Natural killer cell (primary cell): ENCODE measurements at regions not wholly inside any gene's neighbourhood (a gene's known extent, or its start where the extent isn't known, plus 50 kb on each side); places are given as distances from the start of the nearest gene placed in this dataset.

Experiments used
- ATAC-seq, 3 donors: fragments of 150-1000 bp in 2 of 3; fragments of 200-7000 bp in 1 of 3; cut with Tn5 transposase; 1 replicate in 1 of 3; 2 replicates in 2 of 3; pipeline ENCODE4 v1.10.0; 2021; ENCODE audit warnings: mild to moderate bottlenecking in 2 of 3, moderate library complexity in 2 of 3
- DNase-seq, 2 donors: peaks; one replicate each; pipeline versions ENCODE4 v3.0.0 to v3.0.0-alpha.2; 2013 to 2021; ENCODE audit warnings: mixed read lengths in 1 of 2
- H3K27ac ChIP-seq: one replicate; pipeline ENCODE4 v1.5.1; 2013; ENCODE audit warnings: mild to moderate bottlenecking, low read length
- H3K27me3 ChIP-seq: one replicate; pipeline ENCODE4 v1.6.1; 2013; ENCODE audit warnings: low read length; ENCODE audit not compliant: control insufficient read depth, insufficient read depth
- H3K36me3 ChIP-seq: one replicate; pipeline ENCODE4 v1.6.1; 2013; ENCODE audit warnings: low read length; ENCODE audit not compliant: control insufficient read depth, insufficient read depth
- H3K4me1 ChIP-seq: one replicate; pipeline ENCODE4 v1.6.1; 2013; ENCODE audit warnings: low read length; ENCODE audit not compliant: control insufficient read depth, insufficient read depth
- H3K4me3 ChIP-seq: one replicate; pipeline ENCODE4 v1.5.1; 2013; ENCODE audit warnings: low read length
- H3K9me3 ChIP-seq: one replicate; pipeline ENCODE4 v1.6.1; 2013; ENCODE audit warnings: low read length; ENCODE audit not compliant: control insufficient read depth, insufficient read depth
- H3K27ac Mint-ChIP-seq, 2 donors: one replicate each; pipeline ENCODE4 v1.8.0; 2022; ENCODE audit warnings: mild to moderate bottlenecking in 2 of 2, mixed read lengths in 2 of 2, moderate library complexity in 1 of 2
- H3K27me3 Mint-ChIP-seq, 2 donors: one replicate each; pipeline ENCODE4 v1.8.0; 2022; ENCODE audit warnings: low read depth in 2 of 2, mixed read lengths in 2 of 2
- H3K36me3 Mint-ChIP-seq: one replicate; pipeline ENCODE4 v1.8.0; 2022; ENCODE audit warnings: mixed read lengths
- H3K4me1 Mint-ChIP-seq, 2 donors: one replicate each; pipeline ENCODE4 v1.8.0; 2022; ENCODE audit warnings: mixed read lengths in 2 of 2
- H3K4me3 Mint-ChIP-seq: one replicate; pipeline ENCODE4 v1.8.0; 2022; ENCODE audit warnings: mild to moderate bottlenecking, moderate library complexity, mixed read lengths
- H3K9me3 Mint-ChIP-seq, 2 donors: one replicate each; pipeline ENCODE4 v1.8.0; 2022; ENCODE audit warnings: mixed read lengths in 2 of 2
- WGBS: methylation state at CpG from one replicate; pipeline ENCODE4 v1.1.7; 2013; ENCODE audit warnings: missing lambda C conversion rate; ENCODE audit not compliant: insufficient coverage; 5-methylcytosine and 5-hydroxymethylcytosine counted together
- intact Hi-C: fragments of 100-400 bp; cut with micrococcal nuclease; formaldehyde crosslinking; loops from one replicate; pipeline ENCODE4 v1.14.2; 2022
- TF ChIP-seq, protein P1 (sequence below): fragments of 200-600 bp; IDR thresholded peaks from one replicate; pipeline ENCODE4 v1.8.0; 2022; ENCODE audit warnings: antibody characterized with exemption

DNA sequence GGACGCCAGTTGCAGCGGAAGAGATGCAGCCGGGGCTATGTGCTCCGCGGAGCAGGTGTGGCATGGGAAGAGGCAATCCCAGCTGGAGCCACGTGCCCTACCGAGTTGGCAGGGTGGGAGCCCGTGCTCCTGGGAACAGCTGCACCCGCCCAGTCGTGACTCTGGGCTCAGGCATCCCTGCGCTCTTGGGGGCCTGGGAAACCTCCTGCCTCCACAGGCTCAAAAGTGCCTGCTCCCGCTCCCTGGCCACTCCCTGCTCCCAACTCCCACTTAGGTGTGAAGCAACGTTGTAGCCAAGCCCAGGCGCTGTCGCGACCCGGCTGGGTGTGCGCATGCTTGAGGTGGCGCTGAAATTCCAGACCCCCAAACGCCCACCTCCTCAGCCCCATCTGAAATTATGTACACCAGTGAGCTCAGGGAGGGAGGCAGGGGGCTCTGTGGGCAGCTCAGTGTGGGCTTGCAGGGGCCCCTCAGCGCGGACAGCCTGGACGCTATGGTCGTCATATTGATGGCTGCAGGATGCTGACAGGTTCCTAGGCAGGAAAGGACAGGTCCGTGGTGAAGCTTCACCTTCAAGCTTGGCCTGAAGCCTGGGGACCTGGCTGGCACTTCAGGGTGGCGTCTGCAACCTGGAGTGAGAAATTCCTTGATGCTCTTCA, 429.9 kb downstream of the SLITRK1 start:
- Mint-ChIP-seq H3K27ac (no peak overlapping the region), H3K4me3 (no peak overlapping the region), H3K9me3 (peaks cover 7 to 12% of the 10 kb centered on the region in 2 donors), H3K27me3 (no peaks in the 10 kb centered on the region), H3K36me3 (no peaks in the 10 kb centered on the region), H3K4me1 (no peaks in the 10 kb centered on the region)
- no peak for ATAC-seq
- TF ChIP-seq, protein P1, sequence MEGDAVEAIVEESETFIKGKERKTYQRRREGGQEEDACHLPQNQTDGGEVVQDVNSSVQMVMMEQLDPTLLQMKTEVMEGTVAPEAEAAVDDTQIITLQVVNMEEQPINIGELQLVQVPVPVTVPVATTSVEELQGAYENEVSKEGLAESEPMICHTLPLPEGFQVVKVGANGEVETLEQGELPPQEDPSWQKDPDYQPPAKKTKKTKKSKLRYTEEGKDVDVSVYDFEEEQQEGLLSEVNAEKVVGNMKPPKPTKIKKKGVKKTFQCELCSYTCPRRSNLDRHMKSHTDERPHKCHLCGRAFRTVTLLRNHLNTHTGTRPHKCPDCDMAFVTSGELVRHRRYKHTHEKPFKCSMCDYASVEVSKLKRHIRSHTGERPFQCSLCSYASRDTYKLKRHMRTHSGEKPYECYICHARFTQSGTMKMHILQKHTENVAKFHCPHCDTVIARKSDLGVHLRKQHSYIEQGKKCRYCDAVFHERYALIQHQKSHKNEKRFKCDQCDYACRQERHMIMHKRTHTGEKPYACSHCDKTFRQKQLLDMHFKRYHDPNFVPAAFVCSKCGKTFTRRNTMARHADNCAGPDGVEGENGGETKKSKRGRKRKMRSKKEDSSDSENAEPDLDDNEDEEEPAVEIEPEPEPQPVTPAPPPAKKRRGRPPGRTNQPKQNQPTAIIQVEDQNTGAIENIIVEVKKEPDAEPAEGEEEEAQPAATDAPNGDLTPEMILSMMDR, result no peak
- H3K9me3 ChIP-seq, result peaks cover 18% of the 10 kb centered on the region
- WGBS, result 93% methylated on average over 26 of the region's 26 CpGs
- no peak overlapping the region for H3K4me3 ChIP-seq
- H3K4me1 ChIP-seq, result no peaks in the 10 kb centered on the region
- no peak overlapping the region for H3K27ac ChIP-seq
- intact Hi-C loops, result no loop called here
- DNase-seq, result no peak
- H3K36me3 ChIP-seq, result no peaks in the 10 kb centered on the region
- H3K27me3 ChIP-seq, result no peaks in the 10 kb centered on the region

DNA sequence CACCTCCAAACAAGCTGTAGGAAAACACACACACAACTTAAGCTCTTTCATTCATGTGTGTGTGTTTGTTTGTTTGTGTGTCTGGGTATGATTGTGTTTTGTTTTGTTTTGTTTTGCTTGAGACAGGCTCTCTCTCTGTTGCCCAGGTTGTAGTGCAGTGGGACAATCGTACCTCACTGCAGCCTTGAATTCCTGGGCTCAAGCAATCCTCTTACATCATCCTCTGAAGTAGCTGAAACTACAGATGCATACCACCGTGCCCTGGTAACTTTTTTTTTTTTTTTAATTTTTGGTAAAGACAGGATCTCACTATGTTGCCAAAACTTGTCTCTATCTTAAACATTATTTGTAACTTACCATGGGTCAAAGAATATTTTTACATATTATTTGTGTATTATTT, 431.7 kb downstream of the SLITRK1 start:
- H3K36me3 Mint-ChIP-seq, result no peaks in the 10 kb centered on the region
- peaks cover 5 to 15% of the 10 kb centered on the region in 2 donors for H3K9me3 Mint-ChIP-seq
- Histone ChIP-seq H3K9me3 (peaks cover 18% of the 10 kb centered on the region), H3K4me3 (no peak overlapping the region), H3K36me3 (no peaks in the 10 kb centered on the region), H3K27ac (no peak overlapping the region), H3K4me1 (no peaks in the 10 kb centered on the region), H3K27me3 (no peaks in the 10 kb centered on the region)
- H3K27ac Mint-ChIP-seq, result no peak overlapping the region
- ATAC-seq (no peak), DNase-seq (no peak)
- 70% methylated on average over 1 of the region's 2 CpGs for WGBS
- intact Hi-C loops, result no loop called here
- H3K4me1 Mint-ChIP-seq, result no peaks in the 10 kb centered on the region
- H3K27me3 Mint-ChIP-seq, result no peaks in the 10 kb centered on the region
- TF ChIP-seq, protein P1, result no peak
- no peak overlapping the region for H3K4me3 Mint-ChIP-seq

- Mint-ChIP-seq H3K36me3 (no peaks in the 10 kb centered on the region), H3K4me3 (no peak overlapping the region), H3K9me3 (peaks cover 5 to 16% of the 10 kb centered on the region in 2 donors), H3K27me3 (no peaks in the 10 kb centered on the region), H3K27ac (no peak overlapping the region), H3K4me1 (no peaks in the 10 kb centered on the region)
- no peaks in the 10 kb centered on the region for H3K4me1 ChIP-seq
- ATAC-seq, result no peak
- H3K4me3 ChIP-seq, result no peak overlapping the region
- peaks cover 18% of the 10 kb centered on the region for H3K9me3 ChIP-seq
- TF ChIP-seq, protein P1, result no peak
- H3K27ac ChIP-seq, result no peak overlapping the region
- H3K27me3 ChIP-seq, result no peaks in the 10 kb centered on the region
- no peaks in the 10 kb centered on the region for H3K36me3 ChIP-seq
- 92% methylated on average over 2 of the region's 3 CpGs for WGBS
- intact Hi-C loops, result no loop called here
- no peak for DNase-seq
Observed at GRCh38 chr13:83449668-83450395, 432.4 kb downstream of the SLITRK1 start.
